ENCODE measurements at regions not wholly inside any gene's neighbourhood (a gene's known extent, or its start where the extent isn't known, plus 50 kb on each side); places are given as distances from the start of the nearest gene placed in this dataset.

DNA sequence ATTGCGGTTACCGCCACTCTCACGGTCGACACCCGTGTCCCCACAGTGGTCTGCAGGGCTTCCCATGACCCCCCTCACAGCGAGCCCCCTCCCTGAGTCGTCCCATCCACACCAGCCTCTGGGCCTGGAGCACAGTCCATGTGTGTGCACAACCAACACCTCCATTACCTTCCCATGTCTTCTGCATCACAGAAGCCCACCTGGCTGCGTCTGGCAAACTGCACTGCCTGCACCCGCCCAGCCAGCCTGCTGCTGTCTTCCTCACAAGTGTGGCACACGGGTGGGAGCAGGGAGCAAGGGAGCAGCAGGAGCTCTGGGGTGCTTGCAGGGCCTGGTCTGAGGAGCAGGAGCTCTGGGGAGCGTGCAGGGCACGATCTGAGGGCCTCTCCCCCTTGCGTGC, 415.3 kb upstream of the IRX4 start:
- no peak for TF ChIP-seq POLR2A (IDR thresholded peaks at IDR 0.05)
- TF ChIP-seq, protein P1, sequence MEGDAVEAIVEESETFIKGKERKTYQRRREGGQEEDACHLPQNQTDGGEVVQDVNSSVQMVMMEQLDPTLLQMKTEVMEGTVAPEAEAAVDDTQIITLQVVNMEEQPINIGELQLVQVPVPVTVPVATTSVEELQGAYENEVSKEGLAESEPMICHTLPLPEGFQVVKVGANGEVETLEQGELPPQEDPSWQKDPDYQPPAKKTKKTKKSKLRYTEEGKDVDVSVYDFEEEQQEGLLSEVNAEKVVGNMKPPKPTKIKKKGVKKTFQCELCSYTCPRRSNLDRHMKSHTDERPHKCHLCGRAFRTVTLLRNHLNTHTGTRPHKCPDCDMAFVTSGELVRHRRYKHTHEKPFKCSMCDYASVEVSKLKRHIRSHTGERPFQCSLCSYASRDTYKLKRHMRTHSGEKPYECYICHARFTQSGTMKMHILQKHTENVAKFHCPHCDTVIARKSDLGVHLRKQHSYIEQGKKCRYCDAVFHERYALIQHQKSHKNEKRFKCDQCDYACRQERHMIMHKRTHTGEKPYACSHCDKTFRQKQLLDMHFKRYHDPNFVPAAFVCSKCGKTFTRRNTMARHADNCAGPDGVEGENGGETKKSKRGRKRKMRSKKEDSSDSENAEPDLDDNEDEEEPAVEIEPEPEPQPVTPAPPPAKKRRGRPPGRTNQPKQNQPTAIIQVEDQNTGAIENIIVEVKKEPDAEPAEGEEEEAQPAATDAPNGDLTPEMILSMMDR (IDR thresholded peaks at IDR 0.05 in 8 of 11, conservative IDR thresholded peaks at IDR 0.05 in 3 of 11): no peak
- TF ChIP-seq POLR2AphosphoS5 (IDR thresholded peaks at IDR 0.05): no peak

All from spleen (tissue), 7 donors.